Spleen (tissue), 7 donors: ENCODE measurements at regions not wholly inside any gene's neighbourhood (a gene's known extent, or its start where the extent isn't known, plus 50 kb on each side); places are given as distances from the start of the nearest gene placed in this dataset.

ENCODE experiments used
- POLR2A ChIP-seq, 3 donors: fragments of 450-650 bp; IDR thresholded peaks; one replicate each; pipeline ENCODE4 v1.5.1; 2017; ENCODE audit warnings: antibody characterized with exemption in 3 of 3, mild to moderate bottlenecking in 1 of 3
- POLR2AphosphoS5 ChIP-seq, 3 donors: sonication (generic); formaldehyde crosslinking; IDR thresholded peaks; one replicate each; pipeline ENCODE4 v1.5.1; 2017; ENCODE audit warnings: antibody characterized with exemption in 3 of 3
- TF ChIP-seq, protein P1 (sequence below), 11 experiments: fragments of 200-600 bp in 7 of 11; fragments of 450-650 bp in 4 of 11; sonication (generic) in 4 of 11; IDR thresholded peaks in 8 of 11; conservative IDR thresholded peaks in 3 of 11; 1 replicate in 7 of 11; 2 replicates in 4 of 11; pipeline versions ENCODE4 v1.4.0 to v1.8.0; 2016 to 2021; ENCODE audit warnings: antibody characterized with exemption in 11 of 11, inconsistent platforms in 4 of 11, mild to moderate bottlenecking in 1 of 11
- donor health status: DM: no; HTN: no; CAD: no; lungs with moderate emphysema.
- donor health status: DM: no; HTN: no; CAD: no.
- donor health status: DM: no; HTN: no; CAD: no.

DNA sequence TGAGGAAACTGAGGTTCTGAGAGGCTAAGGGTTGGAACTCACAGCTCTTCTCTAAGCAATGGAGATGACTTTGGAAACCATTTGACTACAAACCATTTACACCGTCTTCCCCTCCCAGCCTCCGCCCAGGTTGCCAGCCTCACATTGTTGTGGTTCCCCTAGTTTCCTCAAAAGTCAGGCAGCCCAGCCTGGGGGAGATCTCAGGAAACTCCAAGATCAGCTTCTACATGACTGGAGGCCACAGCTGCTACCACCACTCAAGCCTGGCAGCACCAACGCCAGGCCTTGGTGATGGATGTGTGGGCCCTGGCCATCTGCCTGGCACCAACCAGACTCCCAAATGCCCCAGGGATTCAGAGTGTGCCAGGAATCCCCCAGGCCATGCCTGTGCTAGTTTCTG, 207.9 kb downstream of the TSHZ3 start:
- TF ChIP-seq, protein P1, sequence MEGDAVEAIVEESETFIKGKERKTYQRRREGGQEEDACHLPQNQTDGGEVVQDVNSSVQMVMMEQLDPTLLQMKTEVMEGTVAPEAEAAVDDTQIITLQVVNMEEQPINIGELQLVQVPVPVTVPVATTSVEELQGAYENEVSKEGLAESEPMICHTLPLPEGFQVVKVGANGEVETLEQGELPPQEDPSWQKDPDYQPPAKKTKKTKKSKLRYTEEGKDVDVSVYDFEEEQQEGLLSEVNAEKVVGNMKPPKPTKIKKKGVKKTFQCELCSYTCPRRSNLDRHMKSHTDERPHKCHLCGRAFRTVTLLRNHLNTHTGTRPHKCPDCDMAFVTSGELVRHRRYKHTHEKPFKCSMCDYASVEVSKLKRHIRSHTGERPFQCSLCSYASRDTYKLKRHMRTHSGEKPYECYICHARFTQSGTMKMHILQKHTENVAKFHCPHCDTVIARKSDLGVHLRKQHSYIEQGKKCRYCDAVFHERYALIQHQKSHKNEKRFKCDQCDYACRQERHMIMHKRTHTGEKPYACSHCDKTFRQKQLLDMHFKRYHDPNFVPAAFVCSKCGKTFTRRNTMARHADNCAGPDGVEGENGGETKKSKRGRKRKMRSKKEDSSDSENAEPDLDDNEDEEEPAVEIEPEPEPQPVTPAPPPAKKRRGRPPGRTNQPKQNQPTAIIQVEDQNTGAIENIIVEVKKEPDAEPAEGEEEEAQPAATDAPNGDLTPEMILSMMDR (IDR thresholded peaks at IDR 0.05 in 8 of 11, conservative IDR thresholded peaks at IDR 0.05 in 3 of 11), result no peak
- TF ChIP-seq POLR2A (IDR thresholded peaks at IDR 0.05), result no peak
- TF ChIP-seq POLR2AphosphoS5 (IDR thresholded peaks at IDR 0.05), result no peak
